T47D (cell line): ENCODE measurements at regions not wholly inside any gene's neighbourhood (a gene's known extent, or its start where the extent isn't known, plus 50 kb on each side); places are given as distances from the start of the nearest gene placed in this dataset.

Experiments used
- DNase-seq, 2 experiments: peaks; one replicate each; pipeline versions ENCODE4 v3.0.0 to v3.0.0-alpha.2; 2011 to 2012; ENCODE audit warnings: low read depth in 1 of 2, low spot score in 1 of 2
- JUND ChIP-seq: IDR thresholded peaks from 2 replicates; pipeline ENCODE4 v1.6.1; 2012; ENCODE audit warnings: low read depth
- in situ Hi-C: cut with HindIII; loops from 2 replicates; pipeline ENCODE4 v1.10.0; 2016; ENCODE audit warnings: low sequenced_read_pairs, low pct_unique_long_range_greater_than_20kb

DNA sequence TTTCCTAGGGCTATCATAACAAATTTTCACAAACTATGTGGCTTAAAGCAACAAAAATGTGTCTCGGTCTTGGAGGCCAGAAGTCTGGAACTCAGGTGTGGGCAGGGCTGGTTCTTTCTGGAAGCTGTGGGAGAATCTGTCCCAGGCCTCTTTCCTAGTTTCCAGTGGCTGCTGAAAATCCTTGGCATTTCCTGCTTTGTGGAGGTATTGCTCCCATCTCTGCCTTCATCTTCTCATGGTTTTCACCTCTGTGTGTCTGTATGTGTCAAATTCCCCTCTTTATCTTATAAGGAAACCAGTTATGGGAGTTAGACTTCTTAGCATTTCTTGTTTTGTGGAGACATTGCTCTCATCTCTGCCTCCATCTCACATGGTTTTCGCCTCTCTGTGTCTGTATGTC lies 130.4 kb upstream of the PLET1 start:
- TF ChIP-seq JUND, result no peak
- DNase-seq, result no peak
- in situ Hi-C loops, result no loop called here

GRCh38 chr11:112392904-112393303 lies 132.2 kb upstream of the PLET1 start:
- no peak for DNase-seq
- in situ Hi-C loops, result no loop called here
- TF ChIP-seq JUND, result no peak

- no peak for DNase-seq
- TF ChIP-seq JUND, result no peak
- in situ Hi-C loops, result no loop called here
Measured at GRCh38 chr11:112394304-112394703, 133.6 kb upstream of the PLET1 start.

DNA sequence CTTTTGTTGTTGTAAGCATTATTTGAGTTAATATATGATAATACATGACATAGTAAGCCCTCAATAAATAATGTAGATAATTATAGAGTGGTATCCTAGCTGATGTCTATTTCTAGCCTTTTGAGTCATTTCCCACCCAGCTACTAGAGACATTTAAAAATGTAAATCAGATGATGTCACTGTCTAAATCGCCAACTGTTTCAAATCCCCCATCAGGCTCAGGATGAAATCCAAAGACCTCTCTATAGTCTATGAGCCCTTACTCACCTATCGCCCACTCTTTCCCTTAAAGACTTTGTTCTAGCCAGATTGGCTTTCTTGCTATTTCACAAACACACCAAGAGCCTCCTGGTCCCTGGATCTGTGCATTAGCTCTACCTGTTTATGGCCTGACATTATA lies 135.4 kb upstream of the PLET1 start:
- in situ Hi-C loops, result no loop called here

DNA sequence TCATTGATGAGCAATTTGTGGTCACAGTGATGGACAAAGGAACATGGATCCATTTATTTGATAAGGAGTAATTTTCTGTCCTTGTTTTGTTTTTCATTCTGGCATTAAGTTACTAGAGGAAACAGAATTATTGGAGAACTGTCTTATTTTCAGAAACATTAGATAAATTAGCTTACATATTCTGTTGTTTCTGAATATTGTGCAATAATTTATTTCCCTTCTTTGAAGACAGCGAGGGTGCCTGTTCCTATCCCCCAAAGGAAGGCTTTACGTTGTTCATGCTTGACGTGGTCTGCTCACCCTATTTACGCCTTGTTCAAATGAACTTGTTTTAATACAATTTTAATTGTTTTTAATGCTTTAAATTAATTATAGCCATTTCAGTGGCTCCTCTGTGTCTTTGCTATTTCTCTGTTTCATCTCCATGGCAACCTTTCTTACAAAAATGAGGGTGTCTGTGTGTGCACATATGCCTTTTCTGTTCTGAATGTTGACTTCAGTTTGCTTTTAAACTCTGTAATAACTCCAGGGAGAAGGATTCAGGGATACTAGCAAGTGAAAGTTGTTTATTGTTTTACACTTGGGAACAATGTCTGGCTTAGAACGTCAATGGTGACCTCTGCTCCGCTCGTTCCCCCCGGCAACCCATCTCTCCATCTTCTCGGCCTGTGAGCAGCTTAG lies 138.3 kb upstream of the PLET1 start:
- no peak for DNase-seq
- in situ Hi-C loops, result no loop called here
- no peak for TF ChIP-seq JUND

More for the DNA sequence above, 135.4 kb upstream of the PLET1 start:
- no peak for TF ChIP-seq JUND
- DNase-seq, result no peak

DNA sequence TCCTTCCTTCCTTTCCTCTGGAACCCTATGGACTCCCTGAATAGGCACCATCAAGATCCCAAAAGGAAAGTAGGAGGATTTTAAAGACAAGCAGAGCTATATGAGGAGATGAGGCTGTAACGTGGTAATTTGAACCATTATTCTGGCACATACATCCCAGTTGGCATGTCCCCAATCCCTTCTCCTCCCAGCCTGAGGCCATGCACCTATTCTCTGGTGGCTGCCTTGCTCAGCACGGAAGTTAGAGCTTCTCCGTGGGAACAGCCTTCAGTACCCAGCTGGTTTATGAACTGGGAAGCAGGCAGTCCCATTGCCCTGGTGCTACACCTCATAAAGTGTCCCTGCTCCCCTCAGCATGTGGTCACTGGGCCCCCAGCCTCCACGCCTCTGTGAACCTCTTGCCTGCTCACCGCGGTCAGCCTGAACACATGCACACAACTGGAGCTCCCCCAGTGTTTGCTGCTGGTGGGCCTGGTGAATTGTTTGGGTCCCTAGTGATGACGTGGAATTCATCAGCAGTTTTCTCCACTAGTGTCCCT lies 139.9 kb upstream of the PLET1 start:
- TF ChIP-seq JUND, result no peak
- in situ Hi-C loops, result no loop called here
- DNase-seq, result no peak

- in situ Hi-C loops, result no loop called here
- TF ChIP-seq JUND, result no peak
- no peak for DNase-seq
Measured at GRCh38 chr11:112401036-112401769, 140.5 kb upstream of the PLET1 start.

DNA sequence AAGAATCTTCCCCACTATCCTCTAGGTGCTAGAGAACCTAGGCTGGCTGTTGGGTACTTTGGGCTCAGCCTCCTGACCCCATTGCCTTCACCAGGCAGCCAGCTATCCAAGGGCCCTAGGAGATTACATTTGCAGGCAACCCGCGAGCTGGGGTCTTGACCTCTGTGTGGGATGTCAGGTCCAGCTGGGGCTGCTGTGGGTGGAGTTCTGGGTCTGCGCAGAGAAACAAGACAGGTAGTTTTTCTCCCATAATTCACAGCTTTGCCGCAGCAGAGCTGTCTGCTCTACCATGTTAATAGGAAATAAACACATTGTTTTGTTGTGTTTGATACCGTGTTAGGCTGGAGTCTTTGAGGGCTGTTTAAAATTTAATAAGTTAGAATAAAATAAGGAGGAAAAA lies 142.8 kb upstream of the PLET1 start:
- TF ChIP-seq JUND, result no peak
- in situ Hi-C loops, result no loop called here
- no peak for DNase-seq

DNA sequence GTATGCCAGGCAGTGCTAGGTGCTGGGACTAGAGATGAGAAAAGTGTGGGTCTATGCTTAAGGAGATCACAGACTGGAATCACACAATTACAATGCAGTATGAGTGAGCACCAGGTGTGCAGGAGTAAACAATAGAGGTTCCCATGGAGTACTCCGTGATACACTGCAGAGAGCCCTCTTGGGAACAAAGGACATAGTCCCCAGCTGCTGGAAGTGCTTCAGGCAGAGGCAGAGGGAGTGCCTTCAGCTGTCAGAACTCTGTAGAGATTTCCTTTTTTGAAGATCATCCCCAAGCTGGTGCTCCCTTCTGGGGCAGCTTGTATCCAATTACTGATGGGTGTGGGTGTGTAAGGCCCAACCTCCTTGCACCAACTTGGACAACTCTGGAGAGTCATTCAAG lies 143.5 kb upstream of the PLET1 start:
- TF ChIP-seq JUND, result no peak
- in situ Hi-C loops, result no loop called here
- DNase-seq, result no peak

- no peak for DNase-seq
- no peak for TF ChIP-seq JUND
Measured at GRCh38 chr11:112408517-112408916, 147.9 kb upstream of the PLET1 start.

GRCh38 chr11:112410325-112410724 lies 149.7 kb upstream of the PLET1 start:
- DNase-seq, result no peak
- in situ Hi-C loops, result no loop called here

More at GRCh38 chr11:112408517-112408916, 147.9 kb upstream of the PLET1 start:
- in situ Hi-C loops, result no loop called here

GRCh38 chr11:112412383-112412782 lies 151.7 kb upstream of the PLET1 start:
- no peak for DNase-seq
- in situ Hi-C loops, result no loop called here
- no peak for TF ChIP-seq JUND

More at GRCh38 chr11:112410325-112410724, 149.7 kb upstream of the PLET1 start:
- no peak for TF ChIP-seq JUND

- DNase-seq, result no peak
- no peak for TF ChIP-seq JUND
- in situ Hi-C loops, result no loop called here
Measured at GRCh38 chr11:112417339-112417738, 156.7 kb upstream of the PLET1 start.

- no peak for TF ChIP-seq JUND
- no peak for DNase-seq
- in situ Hi-C loops, result no loop called here
Measured at GRCh38 chr11:112418438-112418837, 157.8 kb upstream of the PLET1 start.
